Keratinocyte (primary cell): ENCODE measurements at regions not wholly inside any gene's neighbourhood (a gene's known extent, or its start where the extent isn't known, plus 50 kb on each side); places are given as distances from the start of the nearest gene placed in this dataset.

Experiments
- CTCF ChIP-seq, 3 experiments: IDR thresholded peaks in 1 of 3; conservative IDR thresholded peaks in 1 of 3; optimal IDR thresholded peaks in 1 of 3; 2 replicates in 2 of 3; 3 replicates in 1 of 3; pipeline versions ENCODE3 to v1.5.1; 2011; ENCODE audit warnings: low read length in 3 of 3, mild to moderate bottlenecking in 3 of 3, moderate library complexity in 2 of 3, control low read depth in 1 of 3, inconsistent platforms in 1 of 3; ENCODE audit not compliant: insufficient read depth in 2 of 3; ENCODE audit errors: extremely low read depth in 1 of 3
- EZH2 ChIP-seq: IDR thresholded peaks from one replicate; pipeline ENCODE4 v1.6.1; 2012; ENCODE audit warnings: inconsistent platforms, mild to moderate bottlenecking, low read length, moderate library complexity

- TF ChIP-seq CTCF (optimal IDR thresholded peaks at IDR 0.05 in 1 of 3, IDR thresholded peaks at IDR 0.05 in 1 of 3, conservative IDR thresholded peaks at IDR 0.05 in 1 of 3; ENCODE audit: extremely low read depth in 1 of 3, insufficient read depth in 2 of 3, low read length in 3 of 3), result no peak
- TF ChIP-seq EZH2, result no peak
Observed at GRCh38 chr6:14957355-14958059, 288.4 kb upstream of the JARID2 start.
